ENCODE measurements at regions not wholly inside any gene's neighbourhood (a gene's known extent, or its start where the extent isn't known, plus 50 kb on each side); places are given as distances from the start of the nearest gene placed in this dataset.

DNA sequence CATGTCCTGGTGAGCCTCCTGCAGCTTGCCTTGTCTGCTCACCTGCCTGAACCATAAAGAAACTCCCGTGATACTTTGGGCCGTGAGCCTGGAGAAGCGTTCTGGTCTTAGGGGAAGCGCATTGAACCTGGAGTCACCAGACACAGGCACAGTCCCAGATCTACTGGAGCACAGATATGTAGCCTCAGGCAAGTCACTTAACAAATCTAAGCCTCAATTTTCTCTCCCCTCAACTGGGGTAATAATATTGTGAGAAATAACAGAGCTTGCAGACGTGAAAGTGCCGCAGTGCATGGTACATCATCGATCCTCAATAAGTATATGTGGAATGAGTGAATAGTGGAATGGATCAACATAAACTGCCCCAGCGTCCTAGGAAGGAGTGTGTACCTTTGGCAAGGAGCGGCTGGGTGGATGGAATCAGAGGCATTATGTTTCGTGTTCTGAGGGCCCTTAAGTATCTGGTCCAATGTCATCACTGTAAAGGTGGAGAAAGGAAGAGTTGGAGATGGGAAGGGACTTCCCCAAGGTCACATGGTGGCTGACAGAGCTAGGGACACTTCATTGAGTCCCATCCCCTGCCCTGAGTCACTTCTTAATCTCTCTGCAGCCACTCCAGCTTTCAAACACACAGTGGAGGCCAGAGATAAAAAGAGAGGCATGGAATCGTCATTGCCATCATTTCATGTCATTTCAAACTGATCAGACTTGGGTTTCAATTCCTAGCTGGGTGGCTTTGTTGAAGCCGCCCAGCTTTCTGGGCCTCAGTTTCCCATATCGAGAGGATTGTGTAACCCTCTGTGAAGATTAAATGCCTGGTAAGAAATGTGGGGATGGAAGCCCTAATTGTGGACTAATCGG lies 172.4 kb downstream of the DDX1 start:
- no peak for TF ChIP-seq SIN3A (IDR thresholded peaks at IDR 0.05; ENCODE audit: borderline replicate concordance, insufficient read depth, low read depth, low read length)
- TF ChIP-seq, protein P1, sequence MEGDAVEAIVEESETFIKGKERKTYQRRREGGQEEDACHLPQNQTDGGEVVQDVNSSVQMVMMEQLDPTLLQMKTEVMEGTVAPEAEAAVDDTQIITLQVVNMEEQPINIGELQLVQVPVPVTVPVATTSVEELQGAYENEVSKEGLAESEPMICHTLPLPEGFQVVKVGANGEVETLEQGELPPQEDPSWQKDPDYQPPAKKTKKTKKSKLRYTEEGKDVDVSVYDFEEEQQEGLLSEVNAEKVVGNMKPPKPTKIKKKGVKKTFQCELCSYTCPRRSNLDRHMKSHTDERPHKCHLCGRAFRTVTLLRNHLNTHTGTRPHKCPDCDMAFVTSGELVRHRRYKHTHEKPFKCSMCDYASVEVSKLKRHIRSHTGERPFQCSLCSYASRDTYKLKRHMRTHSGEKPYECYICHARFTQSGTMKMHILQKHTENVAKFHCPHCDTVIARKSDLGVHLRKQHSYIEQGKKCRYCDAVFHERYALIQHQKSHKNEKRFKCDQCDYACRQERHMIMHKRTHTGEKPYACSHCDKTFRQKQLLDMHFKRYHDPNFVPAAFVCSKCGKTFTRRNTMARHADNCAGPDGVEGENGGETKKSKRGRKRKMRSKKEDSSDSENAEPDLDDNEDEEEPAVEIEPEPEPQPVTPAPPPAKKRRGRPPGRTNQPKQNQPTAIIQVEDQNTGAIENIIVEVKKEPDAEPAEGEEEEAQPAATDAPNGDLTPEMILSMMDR (IDR thresholded peaks at IDR 0.05), result no peak

DNA sequence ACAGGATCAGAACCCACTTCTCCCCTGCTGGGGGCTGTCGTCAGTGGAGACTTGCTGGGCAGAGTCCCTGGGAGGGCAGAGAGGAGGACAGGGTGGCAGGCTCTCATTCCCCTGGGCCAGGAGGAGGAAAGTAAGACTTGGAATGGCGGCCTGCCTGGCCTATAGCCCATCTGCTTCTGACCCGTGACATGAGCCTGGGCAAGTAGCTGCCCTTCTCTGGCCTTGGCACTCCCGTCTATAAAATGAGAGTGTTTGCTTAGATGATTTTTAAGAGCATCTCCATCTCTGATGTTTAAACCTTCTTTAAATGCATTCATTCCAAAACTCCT lies 173.0 kb downstream of the DDX1 start:
- ChIA-PET CTCF (no interaction called here), POLR2A (no interaction called here)
- Histone ChIP-seq H3K9me3 (ENCODE audit: control insufficient read depth, insufficient read depth, low read depth, low read length) (no peaks in the 10 kb centered on the region), H3K27me3 (ENCODE audit: control insufficient read depth, insufficient read depth, low read length) (no peaks in the 10 kb centered on the region; the same call in 1 of the 2 replicates), H3K36me3 (ENCODE audit: control insufficient read depth, insufficient read depth, low read length) (no peaks in the 10 kb centered on the region), H3K4me3 (ENCODE audit: low read depth in 2 of 2, low read length in 2 of 2) (no peak overlapping the region), H3K27ac (ENCODE audit: low read length) (no peak overlapping the region), H3K4me1 (ENCODE audit: control insufficient read depth, insufficient read depth, low read length) (no peaks in the 10 kb centered on the region; the same call in 1 of the 2 replicates)
- in situ Hi-C loops (cut with HindIII; ENCODE audit: low pct_unique_long_range_greater_than_20kb, low sequenced_read_pairs) (no loop called here), intact Hi-C loops (cut with micrococcal nuclease; ENCODE audit: unreplicated experiment) (no loop called here)
- no TSS peak for BruUV-seq (replicated peaks)
- ATAC-seq, result no peak
- TF ChIP-seq, protein P2, sequence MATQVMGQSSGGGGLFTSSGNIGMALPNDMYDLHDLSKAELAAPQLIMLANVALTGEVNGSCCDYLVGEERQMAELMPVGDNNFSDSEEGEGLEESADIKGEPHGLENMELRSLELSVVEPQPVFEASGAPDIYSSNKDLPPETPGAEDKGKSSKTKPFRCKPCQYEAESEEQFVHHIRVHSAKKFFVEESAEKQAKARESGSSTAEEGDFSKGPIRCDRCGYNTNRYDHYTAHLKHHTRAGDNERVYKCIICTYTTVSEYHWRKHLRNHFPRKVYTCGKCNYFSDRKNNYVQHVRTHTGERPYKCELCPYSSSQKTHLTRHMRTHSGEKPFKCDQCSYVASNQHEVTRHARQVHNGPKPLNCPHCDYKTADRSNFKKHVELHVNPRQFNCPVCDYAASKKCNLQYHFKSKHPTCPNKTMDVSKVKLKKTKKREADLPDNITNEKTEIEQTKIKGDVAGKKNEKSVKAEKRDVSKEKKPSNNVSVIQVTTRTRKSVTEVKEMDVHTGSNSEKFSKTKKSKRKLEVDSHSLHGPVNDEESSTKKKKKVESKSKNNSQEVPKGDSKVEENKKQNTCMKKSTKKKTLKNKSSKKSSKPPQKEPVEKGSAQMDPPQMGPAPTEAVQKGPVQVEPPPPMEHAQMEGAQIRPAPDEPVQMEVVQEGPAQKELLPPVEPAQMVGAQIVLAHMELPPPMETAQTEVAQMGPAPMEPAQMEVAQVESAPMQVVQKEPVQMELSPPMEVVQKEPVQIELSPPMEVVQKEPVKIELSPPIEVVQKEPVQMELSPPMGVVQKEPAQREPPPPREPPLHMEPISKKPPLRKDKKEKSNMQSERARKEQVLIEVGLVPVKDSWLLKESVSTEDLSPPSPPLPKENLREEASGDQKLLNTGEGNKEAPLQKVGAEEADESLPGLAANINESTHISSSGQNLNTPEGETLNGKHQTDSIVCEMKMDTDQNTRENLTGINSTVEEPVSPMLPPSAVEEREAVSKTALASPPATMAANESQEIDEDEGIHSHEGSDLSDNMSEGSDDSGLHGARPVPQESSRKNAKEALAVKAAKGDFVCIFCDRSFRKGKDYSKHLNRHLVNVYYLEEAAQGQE (IDR thresholded peaks at IDR 0.05; ENCODE audit: insufficient read depth in 1 of 2, low read depth in 2 of 2, low read length in 1 of 2), result no peak
- TF ChIP-seq, protein P1 (IDR thresholded peaks at IDR 0.05), result no peak
- DNase-seq (ENCODE audit: low read depth, low spot score), result no peak

More for the DNA sequence above, 172.4 kb downstream of the DDX1 start:
- ChIA-PET POLR2A (no interaction called here), CTCF (no interaction called here)
- BruUV-seq (replicated peaks), result no TSS peak
- in situ Hi-C loops (cut with HindIII; ENCODE audit: low pct_unique_long_range_greater_than_20kb, low sequenced_read_pairs), result no loop called here
- Histone ChIP-seq H3K4me1 (ENCODE audit: control insufficient read depth, insufficient read depth, low read length) (no peaks in the 10 kb centered on the region; the same call in 1 of the 2 replicates), H3K9me3 (ENCODE audit: control insufficient read depth, insufficient read depth, low read depth, low read length) (no peaks in the 10 kb centered on the region), H3K4me3 (ENCODE audit: low read depth in 2 of 2, low read length in 2 of 2) (no peak overlapping the region), H3K27ac (ENCODE audit: low read length) (no peak overlapping the region), H3K27me3 (ENCODE audit: control insufficient read depth, insufficient read depth, low read length) (no peaks in the 10 kb centered on the region; the same call in 1 of the 2 replicates), H3K36me3 (ENCODE audit: control insufficient read depth, insufficient read depth, low read length) (no peaks in the 10 kb centered on the region)
- no peak for ATAC-seq
- no peak for DNase-seq (ENCODE audit: low read depth, low spot score)
- intact Hi-C loops (cut with micrococcal nuclease; ENCODE audit: unreplicated experiment), result no loop called here
